WERI-Rb-1 (cell line): ENCODE measurements at regions not wholly inside any gene's neighbourhood (a gene's known extent, or its start where the extent isn't known, plus 50 kb on each side); places are given as distances from the start of the nearest gene placed in this dataset.
"Not testable (repeated sequence)": the region's sequence is repeated elsewhere in the genome, so short reads cannot be mapped to it uniquely, and the experiment has no call there.

Experiments used
- DNase-seq: peaks from one replicate; pipeline ENCODE4 v3.0.0-alpha.2; 2020
- H3K27ac ChIP-seq: fragments of 250-450 bp; sonication (Bioruptor Pico); 2 replicates; pipeline ENCODE4 v1.5.1; 2020; ENCODE audit warnings: mild to moderate bottlenecking, moderate library complexity
- H3K27me3 ChIP-seq: fragments of 250-450 bp; sonication (Bioruptor Pico); 2 replicates; pipeline ENCODE4 v1.5.1; 2021; ENCODE audit warnings: mild to moderate bottlenecking, low read depth, moderate library complexity; ENCODE audit not compliant: insufficient read depth, severe bottlenecking
- H3K36me3 ChIP-seq: fragments of 250-450 bp; sonication (Bioruptor Pico); 2 replicates; pipeline ENCODE4 v1.5.1; 2020; ENCODE audit warnings: mild to moderate bottlenecking, moderate library complexity
- H3K4me3 ChIP-seq: 2 replicates; pipeline ENCODE4 v1.5.1; 2011; ENCODE audit warnings: low read depth, mild to moderate bottlenecking, control low read depth, low read length
- H3K9me3 ChIP-seq: fragments of 250-450 bp; sonication (Bioruptor Pico); 2 replicates; pipeline ENCODE4 v1.5.1; 2021; ENCODE audit warnings: mild to moderate bottlenecking, moderate library complexity; ENCODE audit not compliant: severe bottlenecking
- CTCF ChIP-seq: IDR thresholded peaks from 2 replicates; pipeline ENCODE4 v1.5.1; 2011; ENCODE audit warnings: low read depth, mild to moderate bottlenecking, control low read depth, inconsistent platforms, low read length

- Histone ChIP-seq H3K4me3 (no peak overlapping the region), H3K27me3 (no peaks in the 10 kb centered on the region), H3K27ac (no peak overlapping the region), H3K36me3 (no peaks in the 10 kb centered on the region), H3K9me3 (no peaks in the 10 kb centered on the region)
- TF ChIP-seq CTCF = no peak
- no peak for DNase-seq
These were observed 384.5 kb downstream of the HGF start for GRCh38 chr7:81385370-81385769.

GRCh38 chr7:81383846-81384245 is 386.0 kb downstream of the HGF start:
- no peak for DNase-seq
- no peaks in the 10 kb centered on the region for H3K9me3 ChIP-seq
- no peak for TF ChIP-seq CTCF
- no peaks in the 10 kb centered on the region for H3K27me3 ChIP-seq
- H3K4me3 ChIP-seq = no peak overlapping the region
- no peak overlapping the region for H3K27ac ChIP-seq
- H3K36me3 ChIP-seq = no peaks in the 10 kb centered on the region

- H3K4me3 ChIP-seq, H3K9me3 ChIP-seq, H3K27me3 ChIP-seq, H3K36me3 ChIP-seq, DNase-seq, H3K27ac ChIP-seq: not testable (repeated sequence)
These were observed 395.2 kb downstream of the HGF start for GRCh38 chr7:81374641-81375040.

GRCh38 chr7:81370822-81371221 is 399.0 kb downstream of the HGF start:
- TF ChIP-seq CTCF = no peak
- DNase-seq = no peak

GRCh38 chr7:81367326-81367931 is 402.4 kb downstream of the HGF start:
- no peak for TF ChIP-seq CTCF
- Histone ChIP-seq H3K27ac (no peak overlapping the region), H3K4me3 (no peak overlapping the region), H3K9me3 (no peaks in the 10 kb centered on the region), H3K36me3 (no peaks in the 10 kb centered on the region), H3K27me3 (no peaks in the 10 kb centered on the region)
- no peak for DNase-seq

More at GRCh38 chr7:81370822-81371221, 399.0 kb downstream of the HGF start:
- Histone ChIP-seq H3K36me3 (no peaks in the 10 kb centered on the region), H3K9me3 (no peaks in the 10 kb centered on the region), H3K27ac (no peak overlapping the region), H3K27me3 (no peaks in the 10 kb centered on the region), H3K4me3 (no peak overlapping the region)

- no peak for TF ChIP-seq CTCF
- H3K27ac ChIP-seq = no peak overlapping the region
- H3K9me3 ChIP-seq = no peaks in the 10 kb centered on the region
- no peaks in the 10 kb centered on the region for H3K27me3 ChIP-seq
- H3K4me3 ChIP-seq = no peak overlapping the region
- DNase-seq = no peak
- no peaks in the 10 kb centered on the region for H3K36me3 ChIP-seq
These were observed 403.3 kb downstream of the HGF start for GRCh38 chr7:81366546-81366945.
